IPS-20b (cell line): ENCODE measurements at regions not wholly inside any gene's neighbourhood (a gene's known extent, or its start where the extent isn't known, plus 50 kb on each side); places are given as distances from the start of the nearest gene placed in this dataset.

ENCODE experiments used
- H3K27ac ChIP-seq: one replicate; pipeline ENCODE4 v1.5.1; 2013; ENCODE audit warnings: low read length
- H3K27me3 ChIP-seq: 2 replicates; pipeline ENCODE4 v1.6.1; 2013; ENCODE audit warnings: mild to moderate bottlenecking, low read length, inconsistent platforms; ENCODE audit not compliant: insufficient read depth
- H3K36me3 ChIP-seq: 2 replicates; pipeline ENCODE4 v1.6.1; 2013; ENCODE audit warnings: low read depth, mild to moderate bottlenecking, inconsistent platforms, low read length, moderate library complexity; ENCODE audit not compliant: insufficient read depth
- H3K4me1 ChIP-seq: 2 replicates; pipeline ENCODE4 v1.6.1; 2013; ENCODE audit warnings: mild to moderate bottlenecking, control low read depth, inconsistent platforms, low read length, moderate library complexity; ENCODE audit not compliant: insufficient read depth
- H3K4me3 ChIP-seq: 2 replicates; pipeline ENCODE4 v1.5.1; 2013; ENCODE audit warnings: mild to moderate bottlenecking, low read length, inconsistent platforms
- H3K9ac ChIP-seq: 2 replicates; pipeline ENCODE4 v1.6.1; 2013; ENCODE audit warnings: low read depth, mild to moderate bottlenecking, inconsistent platforms, low read length, moderate library complexity
- H3K9me3 ChIP-seq: 2 replicates; pipeline ENCODE4 v1.6.1; 2013; ENCODE audit warnings: mild to moderate bottlenecking, low read depth, low read length, inconsistent platforms; ENCODE audit not compliant: insufficient read depth

DNA sequence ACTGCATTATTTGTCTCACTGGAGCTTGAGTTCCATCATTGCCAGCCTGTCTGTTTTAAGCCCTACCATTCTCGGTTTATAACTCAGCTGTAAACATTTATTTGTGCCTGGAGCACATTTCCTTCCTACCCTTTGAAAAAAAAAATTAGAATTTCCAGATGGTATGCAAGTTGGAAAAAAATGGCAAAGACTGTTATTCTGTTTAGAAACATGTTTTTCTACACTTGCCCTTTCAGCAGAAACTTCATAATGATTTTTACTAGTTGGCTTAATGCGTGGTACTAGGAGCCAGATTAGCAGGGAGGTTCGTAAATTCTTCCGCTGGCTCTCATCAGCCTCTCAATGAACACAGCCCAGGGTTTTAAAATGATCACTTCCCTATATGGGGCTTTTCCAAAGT lies 238.8 kb upstream of the WWC1 start:
- Histone ChIP-seq H3K36me3 (no peaks in the 10 kb centered on the region), H3K4me3 (no peak overlapping the region), H3K9ac (no peak overlapping the region), H3K27me3 (no peaks in the 10 kb centered on the region; the same call in 1 of the 2 replicates), H3K4me1 (peaks cover 8% of the 10 kb centered on the region; the same call in 1 of the 2 replicates), H3K27ac (no peak overlapping the region), H3K9me3 (peaks cover 3% of the 10 kb centered on the region; the same call in 1 of the 2 replicates)

GRCh38 chr5:168054091-168054490 lies 237.4 kb upstream of the WWC1 start:
- Histone ChIP-seq H3K4me1 (no peaks in the 10 kb centered on the region), H3K4me3 (no peak overlapping the region), H3K36me3 (no peaks in the 10 kb centered on the region), H3K27me3 (no peaks in the 10 kb centered on the region), H3K9me3 (peaks cover 13% of the 10 kb centered on the region), H3K27ac (no peak overlapping the region), H3K9ac (no peak overlapping the region)

DNA sequence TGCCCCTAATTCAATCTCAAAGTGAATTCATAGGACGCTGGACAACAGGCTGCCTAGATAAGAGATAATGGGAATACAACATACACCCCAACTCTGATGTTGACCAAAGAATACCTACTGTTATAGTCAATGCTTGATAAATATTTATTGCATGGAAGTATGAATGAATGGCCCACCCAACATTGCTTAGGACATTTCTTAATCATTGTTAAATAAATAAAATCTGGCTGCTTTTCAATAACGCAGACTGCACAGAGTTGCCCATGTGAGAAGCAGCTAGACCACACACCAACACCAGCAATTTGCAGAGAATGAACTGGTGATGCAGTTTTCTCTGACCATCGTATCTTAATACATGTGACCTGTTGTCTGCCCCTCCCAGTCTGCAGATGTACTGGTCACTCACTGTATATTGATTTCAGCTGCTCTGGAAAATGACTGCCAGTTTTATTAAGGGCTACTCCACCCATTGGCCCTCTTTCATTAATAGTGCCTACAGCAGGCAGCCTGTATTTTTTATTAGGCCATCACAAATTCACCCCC lies 236.2 kb upstream of the WWC1 start:
- H3K4me1 ChIP-seq, result no peaks in the 10 kb centered on the region
- H3K27me3 ChIP-seq, result no peaks in the 10 kb centered on the region
- H3K27ac ChIP-seq, result no peak overlapping the region
- H3K9me3 ChIP-seq, result peaks cover 13% of the 10 kb centered on the region
- no peak overlapping the region for H3K9ac ChIP-seq
- H3K36me3 ChIP-seq, result no peaks in the 10 kb centered on the region
- no peak overlapping the region for H3K4me3 ChIP-seq

DNA sequence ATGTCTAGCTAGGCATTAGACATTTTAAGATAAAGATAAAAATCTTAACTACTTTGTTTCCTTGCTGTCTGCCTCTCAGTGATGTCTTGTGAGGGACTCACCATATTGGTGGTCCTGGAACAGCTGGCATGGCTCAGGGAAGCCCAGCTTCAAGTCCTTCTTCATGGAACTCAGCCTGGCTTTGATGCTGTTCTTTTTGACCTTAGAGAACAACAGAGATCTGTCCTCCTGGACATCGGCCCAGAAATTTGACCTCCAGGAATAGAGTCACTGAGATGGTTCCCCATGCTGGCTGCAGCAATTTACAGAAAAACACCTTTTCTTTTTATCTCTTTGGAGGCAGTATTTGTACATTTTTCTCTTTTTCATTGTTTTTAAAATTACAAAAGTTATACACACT lies 235.5 kb upstream of the WWC1 start:
- Histone ChIP-seq H3K4me3 (no peak overlapping the region), H3K27me3 (no peaks in the 10 kb centered on the region), H3K9ac (no peak overlapping the region), H3K36me3 (no peaks in the 10 kb centered on the region), H3K4me1 (no peaks in the 10 kb centered on the region), H3K9me3 (peaks cover 13% of the 10 kb centered on the region), H3K27ac (no peak overlapping the region)

DNA sequence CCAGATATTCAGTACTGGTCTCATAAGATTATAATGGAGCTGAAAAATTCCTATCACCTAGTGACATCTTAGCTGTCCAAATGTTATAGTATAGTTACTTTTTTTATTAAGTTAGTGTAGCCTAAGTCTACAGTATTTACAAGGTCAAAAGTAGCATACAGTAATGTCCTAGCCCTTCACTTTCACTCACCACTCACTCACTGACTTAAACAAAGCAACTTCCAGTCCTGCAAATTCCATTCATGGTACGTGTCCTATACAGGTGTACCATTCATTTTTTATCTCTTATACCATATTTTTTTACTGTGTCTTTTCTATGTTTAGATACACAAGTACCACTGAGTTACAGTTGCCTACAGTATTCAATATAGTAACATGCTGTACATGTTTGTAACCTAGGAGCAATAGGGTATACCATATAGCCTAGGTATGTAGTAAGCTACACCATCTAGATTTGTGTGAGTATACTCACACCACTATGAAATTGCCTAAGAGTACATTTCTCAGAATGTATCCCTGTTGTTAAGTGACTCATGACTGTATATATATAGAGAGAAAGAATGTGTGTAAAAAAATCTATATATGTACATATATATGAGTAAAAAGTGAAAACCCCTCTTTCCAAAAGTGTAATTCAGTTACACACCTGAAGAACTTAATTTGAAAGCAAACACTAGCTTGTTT lies 234.8 kb upstream of the WWC1 start:
- Histone ChIP-seq H3K36me3 (no peaks in the 10 kb centered on the region), H3K27ac (no peak overlapping the region), H3K9ac (no peak overlapping the region), H3K27me3 (no peaks in the 10 kb centered on the region), H3K9me3 (peaks cover 13% of the 10 kb centered on the region), H3K4me3 (no peak overlapping the region), H3K4me1 (no peaks in the 10 kb centered on the region)

DNA sequence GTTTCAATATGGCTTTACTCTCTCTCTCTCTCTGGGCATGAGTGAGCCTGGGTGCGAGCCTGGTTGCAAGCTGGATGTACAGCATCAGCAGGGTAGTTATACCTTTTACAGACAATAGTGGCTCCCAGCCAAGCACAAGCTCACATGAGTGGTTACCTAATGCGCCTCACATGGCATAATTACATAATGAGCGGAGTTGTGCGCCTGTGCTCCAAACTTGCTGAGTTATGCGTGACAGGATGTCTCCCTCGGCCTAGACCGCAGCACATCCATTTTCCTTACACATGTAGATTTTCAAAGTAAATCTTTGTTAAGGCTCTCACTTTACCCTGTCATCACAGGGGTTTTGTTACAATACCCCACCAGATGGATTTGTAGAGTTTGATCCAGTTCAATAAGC lies 233.5 kb upstream of the WWC1 start:
- Histone ChIP-seq H3K4me1 (no peaks in the 10 kb centered on the region), H3K27me3 (no peaks in the 10 kb centered on the region), H3K4me3 (no peak overlapping the region), H3K27ac (no peak overlapping the region), H3K9me3 (peaks cover 13% of the 10 kb centered on the region), H3K9ac (no peak overlapping the region), H3K36me3 (no peaks in the 10 kb centered on the region)

GRCh38 chr5:168059131-168059530 lies 232.3 kb upstream of the WWC1 start:
- H3K4me3 ChIP-seq, result no peak overlapping the region
- peaks cover under 1% of the 10 kb centered on the region; the same call in 1 of the 2 replicates for H3K4me1 ChIP-seq
- H3K9ac ChIP-seq, result no peak overlapping the region
- peaks cover 13% of the 10 kb centered on the region for H3K9me3 ChIP-seq
- H3K36me3 ChIP-seq, result no peaks in the 10 kb centered on the region
- no peak overlapping the region for H3K27ac ChIP-seq
- H3K27me3 ChIP-seq, result no peaks in the 10 kb centered on the region

DNA sequence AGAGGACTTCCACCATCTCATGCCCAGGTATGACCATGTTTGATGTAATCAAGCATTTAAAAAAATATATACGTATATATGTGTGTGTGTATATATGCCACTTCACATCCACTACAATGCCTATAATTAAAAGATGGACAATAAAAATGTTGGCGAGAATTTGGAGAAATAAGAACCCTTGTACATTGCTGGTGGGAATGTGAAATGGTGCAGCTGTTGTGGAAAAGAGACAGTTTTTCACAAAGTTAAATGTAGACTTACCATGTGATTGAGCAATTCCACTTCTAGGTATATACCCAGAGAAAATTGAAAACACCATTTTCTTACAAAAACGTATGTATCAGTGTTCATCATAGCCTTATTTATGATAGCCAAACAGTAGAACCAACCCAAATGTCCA lies 229.2 kb upstream of the WWC1 start:
- no peak overlapping the region for H3K27ac ChIP-seq
- peaks cover 5% of the 10 kb centered on the region; the same call in 1 of the 2 replicates for H3K4me1 ChIP-seq
- H3K36me3 ChIP-seq, result no peaks in the 10 kb centered on the region
- peaks cover 13% of the 10 kb centered on the region for H3K9me3 ChIP-seq
- H3K27me3 ChIP-seq, result no peaks in the 10 kb centered on the region
- H3K9ac ChIP-seq, result no peak overlapping the region
- H3K4me3 ChIP-seq, result no peak overlapping the region

DNA sequence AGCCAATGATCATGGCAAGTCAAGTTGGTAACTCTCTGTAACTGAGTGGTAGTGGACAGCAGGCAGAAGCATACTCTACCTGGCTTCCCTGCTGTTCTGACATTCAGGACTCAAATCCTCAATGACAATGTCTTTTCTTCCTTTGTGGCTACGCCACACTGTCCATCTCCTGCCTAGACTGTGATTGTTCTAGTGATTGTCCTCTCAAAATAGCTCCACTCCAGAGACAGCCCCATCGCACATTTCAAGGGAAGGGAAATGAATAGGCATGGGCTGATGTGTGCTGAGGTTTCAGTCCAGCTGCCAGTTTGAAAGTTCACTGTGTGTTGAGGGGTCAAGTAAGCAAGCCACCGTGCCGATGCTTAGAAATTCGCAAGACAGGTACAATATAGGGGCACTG lies 227.0 kb upstream of the WWC1 start:
- no peaks in the 10 kb centered on the region for H3K36me3 ChIP-seq
- H3K9ac ChIP-seq, result no peak overlapping the region
- no peak overlapping the region for H3K27ac ChIP-seq
- no peaks in the 10 kb centered on the region; the same call in 1 of the 2 replicates for H3K27me3 ChIP-seq
- peaks cover 5% of the 10 kb centered on the region; the same call in 1 of the 2 replicates for H3K4me1 ChIP-seq
- no peaks in the 10 kb centered on the region for H3K9me3 ChIP-seq
- H3K4me3 ChIP-seq, result no peak overlapping the region

DNA sequence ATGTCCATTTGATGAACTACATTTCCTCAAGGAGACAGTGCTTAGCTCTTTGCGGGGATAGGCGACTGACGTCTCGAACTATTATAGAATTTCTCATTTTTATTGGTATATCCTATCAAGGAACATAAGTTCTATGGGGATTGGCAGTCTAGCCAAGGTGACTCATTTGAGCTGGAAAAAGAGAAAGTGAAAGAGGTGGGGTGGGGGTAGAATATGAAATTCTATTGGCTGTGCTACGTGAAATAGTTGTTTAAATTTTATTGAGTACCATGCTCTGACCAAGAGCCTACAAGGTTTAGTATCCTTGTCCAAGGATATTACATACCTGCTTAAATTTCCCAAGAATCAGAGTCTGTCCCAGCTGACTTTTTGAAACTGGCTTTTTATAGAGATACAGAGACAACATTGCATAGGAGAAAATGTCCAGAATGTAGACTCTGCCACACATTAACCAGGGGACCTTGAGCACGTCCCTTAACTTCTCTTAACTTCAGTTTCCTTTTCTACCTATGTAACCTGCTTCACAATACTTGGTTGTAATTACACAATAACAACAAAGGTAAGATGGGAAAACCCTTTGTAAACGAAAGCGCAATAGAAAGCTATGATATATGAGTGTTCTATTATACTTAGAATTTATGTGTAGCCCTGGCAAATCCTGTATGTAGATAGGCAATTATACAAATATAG lies 226.4 kb upstream of the WWC1 start:
- Histone ChIP-seq H3K27me3 (no peaks in the 10 kb centered on the region; the same call in 1 of the 2 replicates), H3K9ac (no peak overlapping the region), H3K36me3 (no peaks in the 10 kb centered on the region)

DNA sequence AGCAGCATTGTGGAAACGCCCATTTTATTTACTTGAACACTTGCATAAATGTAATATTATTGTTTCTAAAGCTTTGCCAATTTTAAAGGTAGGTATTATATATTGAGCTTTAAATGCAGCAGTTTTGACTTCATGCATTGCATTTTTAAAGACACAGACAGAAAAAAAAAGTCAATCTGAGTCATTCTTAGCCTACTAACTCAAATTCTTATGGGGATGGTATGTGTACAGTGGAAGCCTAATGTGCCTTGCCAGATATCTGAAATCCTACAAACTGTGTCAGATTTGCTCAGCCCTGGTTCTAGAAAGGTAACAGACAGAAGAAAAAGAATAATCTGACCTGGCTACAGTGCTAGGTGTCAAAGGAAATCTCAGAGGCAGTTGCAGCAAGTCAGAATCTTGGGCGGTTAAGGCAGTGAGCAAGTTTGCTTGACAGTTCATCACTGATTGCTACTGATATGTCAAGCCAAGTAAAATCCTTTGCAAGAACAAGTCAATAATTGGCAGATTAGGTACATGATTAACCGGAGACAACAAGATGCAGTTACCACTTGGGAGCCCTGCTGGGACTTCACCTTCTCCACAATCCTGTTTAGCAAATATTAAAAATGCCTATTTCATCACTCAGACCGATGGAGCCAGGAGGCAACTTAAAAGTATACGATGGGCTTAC lies 224.8 kb upstream of the WWC1 start:
- no peaks in the 10 kb centered on the region for H3K9me3 ChIP-seq
- no peaks in the 10 kb centered on the region; the same call in 1 of the 2 replicates for H3K27me3 ChIP-seq
- peaks cover 5% of the 10 kb centered on the region; the same call in 1 of the 2 replicates for H3K4me1 ChIP-seq
- H3K9ac ChIP-seq, result no peak overlapping the region
- no peaks in the 10 kb centered on the region for H3K36me3 ChIP-seq
- no peak overlapping the region for H3K27ac ChIP-seq
- H3K4me3 ChIP-seq, result no peak overlapping the region

More for the DNA sequence above, 226.4 kb upstream of the WWC1 start:
- peaks cover 5% of the 10 kb centered on the region; the same call in 1 of the 2 replicates for H3K4me1 ChIP-seq
- H3K27ac ChIP-seq, result no peak overlapping the region
- no peak overlapping the region for H3K4me3 ChIP-seq
- H3K9me3 ChIP-seq, result no peaks in the 10 kb centered on the region
